Central memory CD4-positive, alpha-beta T cell (primary cell): ENCODE measurements at regions not wholly inside any gene's neighbourhood (a gene's known extent, or its start where the extent isn't known, plus 50 kb on each side); places are given as distances from the start of the nearest gene placed in this dataset.

Experiments
- DNase-seq: peaks from one replicate; pipeline ENCODE4 v3.0.0; 2022

- DNase-seq: no peak
Measured at GRCh38 chr17:72591289-72592241, 470.7 kb downstream of the SOX9 start.

GRCh38 chr17:72592242-72592966 is 471.6 kb downstream of the SOX9 start:
- DNase-seq: peak; percentile 58

- DNase-seq: no peak
Measured at GRCh38 chr17:72592967-72593325, 472.1 kb downstream of the SOX9 start.

GRCh38 chr17:72594248-72594647 is 473.4 kb downstream of the SOX9 start:
- no peak for DNase-seq
